HL-60 (cell line): ENCODE measurements at regions not wholly inside any gene's neighbourhood (a gene's known extent, or its start where the extent isn't known, plus 50 kb on each side); places are given as distances from the start of the nearest gene placed in this dataset.

ENCODE experiments used
- DNase-seq, 2 experiments: peaks; one replicate each; pipeline ENCODE4 v3.0.0-alpha.2; 2010 to 2020; ENCODE audit warnings: low read depth in 1 of 2, low spot score in 1 of 2
- H3K27ac ChIP-seq: fragments of 250-450 bp; sonication (Bioruptor Pico); replicated peaks from 2 replicates; pipeline ENCODE4 v1.5.1; 2020; ENCODE audit warnings: mild to moderate bottlenecking, moderate library complexity
- H3K27me3 ChIP-seq: fragments of 250-450 bp; sonication (Bioruptor Pico); 2 replicates; pipeline ENCODE4 v1.5.1; 2021; ENCODE audit warnings: mild to moderate bottlenecking, moderate library complexity; ENCODE audit not compliant: insufficient read depth, poor library complexity, severe bottlenecking
- H3K4me3 ChIP-seq: replicated peaks from 2 replicates; pipeline ENCODE4 v1.5.1; 2011; ENCODE audit warnings: mild to moderate bottlenecking, control low read depth, low read length; ENCODE audit not compliant: insufficient read depth
- GABPA ChIP-seq: IDR thresholded peaks from 2 replicates; pipeline ENCODE4 v1.6.1; 2012; ENCODE audit warnings: low read depth
- POLR2AphosphoS5 ChIP-seq: IDR thresholded peaks from 2 replicates; pipeline ENCODE4 v1.6.1; 2012; ENCODE audit warnings: low read depth
- SPI1 ChIP-seq: IDR thresholded peaks from 2 replicates; pipeline ENCODE4 v1.6.1; 2012; ENCODE audit warnings: low read depth, mild to moderate bottlenecking, borderline replicate concordance
- TF ChIP-seq, protein P1 (sequence below): IDR thresholded peaks from one replicate; pipeline ENCODE4 v1.5.1; 2011; ENCODE audit warnings: low read length, control low read depth, inconsistent platforms; ENCODE audit not compliant: insufficient read depth
- TF ChIP-seq, protein P2 (sequence below): IDR thresholded peaks from 2 replicates; pipeline ENCODE4 v1.6.1; 2012; ENCODE audit warnings: low read depth; ENCODE audit not compliant: insufficient replicate concordance

DNA sequence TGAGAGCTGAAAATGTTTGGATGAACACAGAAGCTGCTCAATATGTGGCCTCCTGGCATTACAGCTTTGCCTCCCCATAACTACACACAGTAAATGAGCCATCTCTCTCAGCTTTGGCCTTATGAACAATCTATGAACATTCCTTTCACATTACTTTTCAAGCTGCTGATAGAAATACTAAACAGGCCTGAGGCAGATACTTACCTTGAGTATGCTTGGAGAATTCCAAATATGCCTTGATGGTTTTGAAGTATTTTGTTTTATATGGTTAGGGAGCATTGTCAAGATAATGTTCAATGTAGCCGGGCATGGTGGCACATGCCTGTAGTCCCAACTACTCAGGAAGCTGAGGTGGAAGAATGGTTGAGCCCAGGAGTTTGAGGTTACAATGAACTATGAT lies 104.5 kb downstream of the CD24 start:
- no peak for DNase-seq

DNA sequence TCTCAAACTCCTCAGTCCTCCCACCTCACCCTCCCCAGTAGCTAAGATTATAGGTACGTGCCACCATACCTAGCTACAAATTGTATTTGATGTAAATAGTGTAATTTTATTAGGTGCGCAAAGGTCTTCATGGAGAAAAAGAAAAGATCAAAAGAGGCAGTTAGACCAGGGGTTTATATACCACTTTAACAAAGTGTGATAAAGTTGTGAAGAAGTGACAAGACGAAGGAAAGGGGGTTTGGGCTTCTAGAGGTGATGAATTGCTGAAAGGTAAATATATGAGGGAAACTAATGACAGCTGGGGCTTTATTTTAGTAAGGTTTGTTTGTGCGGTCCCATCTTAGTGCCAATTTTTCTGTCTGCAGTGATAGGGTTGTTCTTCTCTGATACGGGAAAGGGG lies 105.3 kb downstream of the CD24 start:
- Histone ChIP-seq H3K4me3 (no peak overlapping the region), H3K27me3 (no peaks in the 10 kb centered on the region), H3K27ac (no peak overlapping the region)
- DNase-seq = no peak
- TF ChIP-seq POLR2AphosphoS5 = no peak
- no peak for TF ChIP-seq SPI1
- TF ChIP-seq, protein P1, sequence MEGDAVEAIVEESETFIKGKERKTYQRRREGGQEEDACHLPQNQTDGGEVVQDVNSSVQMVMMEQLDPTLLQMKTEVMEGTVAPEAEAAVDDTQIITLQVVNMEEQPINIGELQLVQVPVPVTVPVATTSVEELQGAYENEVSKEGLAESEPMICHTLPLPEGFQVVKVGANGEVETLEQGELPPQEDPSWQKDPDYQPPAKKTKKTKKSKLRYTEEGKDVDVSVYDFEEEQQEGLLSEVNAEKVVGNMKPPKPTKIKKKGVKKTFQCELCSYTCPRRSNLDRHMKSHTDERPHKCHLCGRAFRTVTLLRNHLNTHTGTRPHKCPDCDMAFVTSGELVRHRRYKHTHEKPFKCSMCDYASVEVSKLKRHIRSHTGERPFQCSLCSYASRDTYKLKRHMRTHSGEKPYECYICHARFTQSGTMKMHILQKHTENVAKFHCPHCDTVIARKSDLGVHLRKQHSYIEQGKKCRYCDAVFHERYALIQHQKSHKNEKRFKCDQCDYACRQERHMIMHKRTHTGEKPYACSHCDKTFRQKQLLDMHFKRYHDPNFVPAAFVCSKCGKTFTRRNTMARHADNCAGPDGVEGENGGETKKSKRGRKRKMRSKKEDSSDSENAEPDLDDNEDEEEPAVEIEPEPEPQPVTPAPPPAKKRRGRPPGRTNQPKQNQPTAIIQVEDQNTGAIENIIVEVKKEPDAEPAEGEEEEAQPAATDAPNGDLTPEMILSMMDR = no peak
- no peak for TF ChIP-seq GABPA
- TF ChIP-seq, protein P2, sequence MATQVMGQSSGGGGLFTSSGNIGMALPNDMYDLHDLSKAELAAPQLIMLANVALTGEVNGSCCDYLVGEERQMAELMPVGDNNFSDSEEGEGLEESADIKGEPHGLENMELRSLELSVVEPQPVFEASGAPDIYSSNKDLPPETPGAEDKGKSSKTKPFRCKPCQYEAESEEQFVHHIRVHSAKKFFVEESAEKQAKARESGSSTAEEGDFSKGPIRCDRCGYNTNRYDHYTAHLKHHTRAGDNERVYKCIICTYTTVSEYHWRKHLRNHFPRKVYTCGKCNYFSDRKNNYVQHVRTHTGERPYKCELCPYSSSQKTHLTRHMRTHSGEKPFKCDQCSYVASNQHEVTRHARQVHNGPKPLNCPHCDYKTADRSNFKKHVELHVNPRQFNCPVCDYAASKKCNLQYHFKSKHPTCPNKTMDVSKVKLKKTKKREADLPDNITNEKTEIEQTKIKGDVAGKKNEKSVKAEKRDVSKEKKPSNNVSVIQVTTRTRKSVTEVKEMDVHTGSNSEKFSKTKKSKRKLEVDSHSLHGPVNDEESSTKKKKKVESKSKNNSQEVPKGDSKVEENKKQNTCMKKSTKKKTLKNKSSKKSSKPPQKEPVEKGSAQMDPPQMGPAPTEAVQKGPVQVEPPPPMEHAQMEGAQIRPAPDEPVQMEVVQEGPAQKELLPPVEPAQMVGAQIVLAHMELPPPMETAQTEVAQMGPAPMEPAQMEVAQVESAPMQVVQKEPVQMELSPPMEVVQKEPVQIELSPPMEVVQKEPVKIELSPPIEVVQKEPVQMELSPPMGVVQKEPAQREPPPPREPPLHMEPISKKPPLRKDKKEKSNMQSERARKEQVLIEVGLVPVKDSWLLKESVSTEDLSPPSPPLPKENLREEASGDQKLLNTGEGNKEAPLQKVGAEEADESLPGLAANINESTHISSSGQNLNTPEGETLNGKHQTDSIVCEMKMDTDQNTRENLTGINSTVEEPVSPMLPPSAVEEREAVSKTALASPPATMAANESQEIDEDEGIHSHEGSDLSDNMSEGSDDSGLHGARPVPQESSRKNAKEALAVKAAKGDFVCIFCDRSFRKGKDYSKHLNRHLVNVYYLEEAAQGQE = no peak

More for the DNA sequence above, 104.5 kb downstream of the CD24 start:
- Histone ChIP-seq H3K27me3 (no peaks in the 10 kb centered on the region), H3K27ac (no peak overlapping the region), H3K4me3 (no peak overlapping the region)
- no peak for TF ChIP-seq SPI1
- TF ChIP-seq POLR2AphosphoS5 = no peak
- TF ChIP-seq, protein P2 = no peak
- TF ChIP-seq, protein P1 = no peak
- TF ChIP-seq GABPA = no peak

DNA sequence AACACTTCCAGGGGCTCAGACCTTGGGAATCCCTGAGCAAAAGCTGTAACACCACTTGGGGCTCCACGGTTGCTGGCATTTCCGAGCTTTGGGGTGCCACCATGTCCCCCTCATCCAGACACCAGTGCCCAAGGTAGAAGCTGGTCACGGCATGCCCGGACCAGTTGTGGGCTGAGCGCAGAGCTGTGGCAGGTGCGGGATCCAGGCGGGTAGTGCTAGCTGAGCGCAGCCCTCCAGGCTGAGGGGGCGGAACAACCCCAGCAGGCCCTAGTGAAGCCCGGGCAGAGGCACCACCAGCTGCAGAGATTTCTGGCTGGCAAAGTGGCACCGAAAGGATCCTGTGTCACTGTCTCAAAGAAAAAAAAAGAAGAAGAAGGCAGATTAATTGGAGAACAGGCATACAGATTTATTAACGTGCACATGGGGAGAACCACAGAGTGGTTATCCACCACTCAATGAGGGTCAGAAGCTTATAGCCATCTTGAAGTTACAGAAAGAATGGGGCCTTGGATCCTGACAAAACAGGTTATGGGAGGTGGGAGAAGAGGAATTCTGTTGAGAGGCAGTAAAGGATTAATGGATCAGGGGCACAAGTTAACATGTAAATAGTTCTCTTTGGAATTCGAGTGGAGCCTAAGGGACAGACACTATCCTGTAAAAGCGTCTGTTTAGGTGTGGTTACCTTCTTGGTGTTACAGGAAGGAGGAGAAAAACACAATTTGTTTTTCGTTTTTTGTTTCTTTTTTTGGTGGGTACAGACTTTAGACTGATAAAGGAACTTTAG lies 107.5 kb downstream of the CD24 start:
- Histone ChIP-seq H3K4me3 (no peak overlapping the region), H3K27ac (no peak overlapping the region), H3K27me3 (no peaks in the 10 kb centered on the region)
- DNase-seq = no peak
- TF ChIP-seq SPI1 (no peak), POLR2AphosphoS5 (no peak), GABPA (no peak)
- TF ChIP-seq, protein P1 = no peak

DNA sequence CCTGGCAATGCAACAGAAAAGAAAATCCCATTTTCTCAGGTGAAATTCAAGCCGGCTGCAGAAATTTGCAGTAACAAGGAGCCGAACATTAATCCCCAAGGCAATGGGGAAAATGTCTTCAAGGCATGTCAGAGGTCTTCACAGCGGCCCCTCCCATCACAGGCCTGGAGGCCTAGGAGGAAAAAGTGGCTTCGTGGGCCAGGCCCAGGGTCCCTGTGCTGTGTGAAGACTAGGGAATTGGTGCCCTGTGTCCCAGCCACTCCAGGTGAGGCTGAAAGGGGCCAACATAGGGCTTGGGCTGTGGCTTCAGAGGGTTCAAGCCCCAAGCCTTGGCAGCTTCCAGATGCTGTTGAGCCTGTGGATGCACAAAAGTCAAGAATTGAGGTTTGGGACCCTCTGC lies 111.7 kb downstream of the CD24 start:
- TF ChIP-seq, protein P1 = no peak
- TF ChIP-seq, protein P2 = no peak
- no peak for TF ChIP-seq SPI1
- TF ChIP-seq GABPA = no peak
- TF ChIP-seq POLR2AphosphoS5 = no peak
- no peak for DNase-seq
- no peaks in the 10 kb centered on the region for H3K27me3 ChIP-seq
- no peak overlapping the region for H3K27ac ChIP-seq
- H3K4me3 ChIP-seq = no peak overlapping the region
